HuH-7 (cell line): ENCODE measurements at regions not wholly inside any gene's neighbourhood (a gene's known extent, or its start where the extent isn't known, plus 50 kb on each side); places are given as distances from the start of the nearest gene placed in this dataset.
"Not testable (repeated sequence)": the region's sequence is repeated elsewhere in the genome, so short reads cannot be mapped to it uniquely, and the experiment has no call there.

Experiments used
- DNase-seq: peaks from one replicate; pipeline ENCODE4 v3.0.0; 2011; ENCODE audit warnings: low spot score

- no peak for DNase-seq
These were observed 476.8 kb downstream of the CBLN4 start for GRCh38 chr20:55528482-55528881.

- no peak for DNase-seq
These were observed 483.0 kb downstream of the CBLN4 start for GRCh38 chr20:55522296-55522815.

DNA sequence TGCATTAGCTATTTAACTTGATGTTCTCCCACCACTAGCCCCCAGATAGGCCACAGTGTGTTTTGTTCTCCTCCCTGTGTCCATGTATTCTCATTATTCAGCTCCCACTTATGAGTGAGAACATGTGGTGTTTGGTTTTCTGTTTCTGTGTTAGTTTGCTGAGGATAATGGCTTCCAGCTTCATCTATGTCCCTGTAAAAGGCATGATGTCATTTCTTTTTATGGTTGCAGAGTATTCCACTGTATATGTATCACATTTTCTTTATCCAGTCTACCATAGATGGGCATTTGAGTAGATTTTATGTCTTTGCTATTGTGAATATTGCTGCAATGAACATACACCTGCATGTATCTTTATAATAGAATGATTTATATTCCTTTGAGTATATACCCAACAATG, 487.7 kb downstream of the CBLN4 start:
- DNase-seq = not testable (repeated sequence)

DNA sequence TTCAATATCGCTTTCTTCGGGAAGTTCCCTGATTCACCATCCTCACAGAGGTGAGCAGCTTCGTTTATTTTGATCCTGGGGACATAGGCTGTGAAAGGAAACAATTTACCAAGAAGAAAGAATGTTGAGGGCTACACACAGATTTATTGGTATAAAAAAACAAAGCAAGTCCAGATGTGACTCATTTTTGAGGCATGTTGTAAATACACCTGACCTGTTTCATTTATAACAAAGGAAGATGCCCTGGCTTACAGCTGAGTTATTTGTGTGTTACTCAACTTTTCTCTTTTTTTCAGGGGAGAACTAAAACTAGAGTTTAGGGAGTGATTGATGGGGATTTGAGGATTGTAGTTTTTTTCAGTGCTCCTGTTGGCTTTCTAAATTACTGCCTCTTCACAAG, 489.5 kb downstream of the CBLN4 start:
- no peak for DNase-seq

GRCh38 chr20:55514531-55514930, 490.8 kb downstream of the CBLN4 start:
- no peak for DNase-seq

GRCh38 chr20:55513954-55514353, 491.4 kb downstream of the CBLN4 start:
- DNase-seq = no peak

DNA sequence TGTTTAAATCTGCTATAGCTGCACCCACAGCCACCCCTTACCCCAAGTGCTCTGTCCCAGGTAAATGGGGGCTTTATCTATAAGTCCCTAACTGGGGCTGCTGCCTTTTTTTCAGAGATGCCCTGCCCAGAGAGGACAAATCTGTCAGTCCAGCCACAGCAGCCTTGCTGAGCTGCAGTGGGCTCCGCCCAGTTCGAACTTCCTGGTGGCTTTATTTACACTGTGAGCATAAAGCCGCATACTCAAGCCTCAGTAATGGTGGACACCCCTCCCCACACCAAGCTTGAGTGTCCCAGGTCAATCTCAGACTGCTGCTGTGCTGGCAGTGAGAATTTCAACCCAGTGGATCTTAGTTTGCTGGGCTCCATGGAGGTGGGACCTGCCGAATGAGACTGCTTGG, 505.2 kb downstream of the CBLN4 start:
- no peak for DNase-seq

DNA sequence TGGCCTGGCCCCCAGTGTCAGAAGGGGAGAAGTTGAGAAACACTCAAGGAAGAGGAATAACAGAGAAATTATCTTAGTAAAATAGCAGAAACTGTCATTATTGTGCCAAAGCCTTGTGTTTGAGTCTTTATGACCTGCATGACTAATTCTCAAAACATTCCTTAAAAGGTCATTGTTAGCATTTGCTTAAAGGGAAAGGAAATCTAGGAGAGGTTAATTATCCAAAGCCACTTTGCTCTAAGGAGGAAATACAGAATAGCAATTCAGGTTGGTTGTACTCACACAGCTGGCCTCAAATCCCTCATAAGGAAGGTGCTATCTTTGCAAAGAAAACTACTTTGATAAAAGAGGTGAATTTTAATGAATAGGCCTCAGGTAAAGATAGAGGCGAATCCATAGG, 516.7 kb downstream of the CBLN4 start:
- DNase-seq = no peak

DNA sequence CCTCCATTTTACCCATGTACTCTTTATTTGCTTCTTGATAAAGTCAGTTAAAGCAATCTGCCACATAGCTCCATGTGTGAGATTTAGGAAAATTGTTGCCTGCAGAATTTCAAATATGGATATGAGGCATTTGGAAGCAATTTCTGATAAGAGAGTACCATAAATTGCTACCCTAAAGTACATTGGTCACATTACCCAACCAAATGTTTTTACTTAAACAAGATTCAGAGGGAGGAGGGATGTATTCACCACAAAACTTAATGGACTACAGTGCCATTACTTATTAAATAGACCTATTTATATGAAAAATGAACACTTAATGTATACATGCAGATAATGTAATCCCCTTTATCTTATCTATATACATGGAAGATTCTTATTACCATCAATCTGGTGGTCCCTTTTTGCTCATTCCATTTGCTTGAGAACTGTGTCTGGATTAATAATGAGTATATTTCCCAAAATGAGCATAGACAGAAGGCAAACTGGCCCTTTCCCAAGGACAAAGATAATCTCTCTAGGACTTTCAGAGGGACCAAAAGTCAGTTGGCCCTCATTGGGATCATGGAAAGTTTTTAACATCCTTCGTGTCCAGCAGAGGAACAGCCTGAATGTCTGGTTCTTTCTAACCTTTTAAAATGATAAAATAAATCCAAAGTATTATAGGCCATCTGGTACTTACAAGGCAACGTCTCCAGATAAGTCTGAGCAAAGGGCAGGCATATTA, 526.4 kb downstream of the CBLN4 start:
- no peak for DNase-seq

DNA sequence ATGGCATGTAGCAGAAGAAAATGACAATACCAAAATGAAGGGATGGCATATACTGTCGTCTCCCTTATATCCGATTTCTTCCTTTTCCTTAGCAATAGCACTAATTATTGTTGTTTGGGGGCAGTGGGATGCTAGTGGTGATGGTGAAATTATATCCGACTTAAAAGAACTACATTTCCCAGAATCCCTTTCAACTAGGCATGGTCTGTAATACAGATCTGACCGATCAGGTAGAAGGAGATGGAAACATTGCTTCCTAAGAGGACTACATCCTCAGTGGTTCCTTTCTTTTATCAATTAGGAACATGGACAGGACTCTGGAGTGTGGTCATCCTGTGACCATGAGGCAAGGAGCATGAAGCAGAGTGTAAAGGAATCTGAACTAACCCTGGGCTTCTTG, 532.6 kb downstream of the CBLN4 start:
- DNase-seq = no peak

DNA sequence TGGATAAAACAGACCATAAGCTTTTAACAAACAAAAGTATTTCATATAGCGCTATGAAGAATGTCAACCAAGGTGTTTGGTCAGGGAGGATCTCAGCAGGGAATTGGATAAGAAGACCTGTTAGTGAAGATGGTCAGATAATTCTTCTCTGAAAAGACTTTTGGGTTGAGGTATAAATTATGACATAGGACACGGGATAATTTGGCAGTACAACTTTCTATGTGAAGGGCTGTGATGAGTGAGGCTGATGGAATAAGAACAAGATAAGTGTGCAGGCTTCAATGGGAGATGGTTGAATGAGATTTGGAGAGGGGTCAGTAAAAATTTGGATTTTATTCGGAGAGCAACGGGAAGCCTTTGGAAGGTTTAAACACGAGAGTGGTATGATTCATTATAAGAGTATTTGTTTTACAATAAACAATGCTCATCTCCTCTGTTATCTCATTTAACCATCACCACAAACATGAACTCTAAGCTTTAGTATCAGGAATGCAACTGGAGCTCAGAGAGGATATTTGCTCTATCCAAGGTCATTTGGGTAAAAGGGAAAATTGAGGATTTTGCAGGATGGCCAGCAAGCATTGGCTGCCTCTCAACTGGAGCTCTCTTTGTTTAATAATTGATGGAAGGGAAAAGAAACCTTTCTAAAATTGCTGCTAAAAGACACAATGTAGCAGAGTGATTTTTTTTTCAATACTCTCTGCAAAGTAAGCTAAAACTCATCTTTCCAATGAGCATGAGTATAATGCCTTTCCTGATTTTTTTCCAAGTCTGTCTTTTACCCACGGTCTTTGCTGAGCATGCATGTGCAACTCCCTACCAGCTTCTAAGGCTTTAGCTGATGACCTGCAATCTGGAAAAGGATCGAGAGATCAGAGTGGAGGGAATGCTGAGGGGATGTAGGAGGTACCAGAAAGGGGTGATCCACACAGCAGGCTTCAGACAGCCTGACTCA, 534.0 kb downstream of the CBLN4 start:
- no peak for DNase-seq

- no peak for DNase-seq
These were observed 536.2 kb downstream of the CBLN4 start for GRCh38 chr20:55469074-55469473.

GRCh38 chr20:55461519-55461918, 543.8 kb downstream of the CBLN4 start:
- DNase-seq = no peak

DNA sequence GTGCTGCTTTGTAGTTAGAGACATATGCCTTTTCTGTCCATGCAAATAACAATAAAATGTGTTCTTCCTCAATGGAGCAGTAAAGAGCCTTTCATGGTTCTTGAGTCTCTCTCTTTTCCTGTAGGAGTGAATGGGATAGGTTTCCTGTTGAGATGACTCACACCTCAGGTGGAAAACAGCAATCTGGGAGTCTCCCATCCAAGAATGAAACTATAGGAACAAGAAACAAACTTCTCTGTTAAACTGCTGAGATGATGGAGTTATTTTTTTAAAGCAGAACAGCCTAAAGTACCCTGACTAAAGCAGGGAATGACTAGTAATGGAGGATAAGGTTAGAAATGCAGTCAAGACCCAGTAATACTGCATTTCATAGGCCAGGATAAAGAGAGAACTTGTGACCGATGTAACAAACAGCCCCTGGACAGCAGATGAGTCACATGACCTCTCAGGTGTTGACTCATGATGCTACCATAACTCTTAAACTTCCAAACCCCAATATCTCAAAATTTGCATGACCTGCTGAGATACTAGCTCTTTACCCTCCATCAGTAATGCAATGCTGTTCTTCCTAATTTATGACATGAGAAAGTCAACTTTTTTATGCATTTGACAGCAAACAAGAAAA, 548.9 kb downstream of the CBLN4 start:
- no peak for DNase-seq

- no peak for DNase-seq
These were observed 556.2 kb downstream of the CBLN4 start for GRCh38 chr20:55449091-55449490.

DNA sequence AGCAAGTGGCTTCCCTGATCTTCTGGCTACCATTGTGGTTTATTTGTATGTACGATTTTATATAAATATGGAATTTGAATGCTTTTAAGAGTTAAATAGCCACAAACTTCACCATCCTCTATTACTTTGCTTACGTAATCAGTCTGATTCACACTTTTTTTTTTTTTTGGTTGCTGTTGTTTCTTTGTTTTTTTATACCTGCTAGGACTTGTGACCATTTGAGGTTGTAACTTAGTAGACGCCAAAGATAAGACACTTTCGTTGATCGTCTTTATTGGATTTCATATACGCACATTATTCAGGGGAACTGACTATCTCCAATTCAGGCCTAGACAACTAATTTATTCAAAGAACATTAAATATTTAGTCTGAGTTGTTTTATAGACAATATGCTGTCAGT, 559.0 kb downstream of the CBLN4 start:
- no peak for DNase-seq

- no peak for DNase-seq
These were observed 566.2 kb downstream of the CBLN4 start for GRCh38 chr20:55439070-55439469.

- no peak for DNase-seq
These were observed 567.4 kb downstream of the CBLN4 start for GRCh38 chr20:55437798-55438415.

DNA sequence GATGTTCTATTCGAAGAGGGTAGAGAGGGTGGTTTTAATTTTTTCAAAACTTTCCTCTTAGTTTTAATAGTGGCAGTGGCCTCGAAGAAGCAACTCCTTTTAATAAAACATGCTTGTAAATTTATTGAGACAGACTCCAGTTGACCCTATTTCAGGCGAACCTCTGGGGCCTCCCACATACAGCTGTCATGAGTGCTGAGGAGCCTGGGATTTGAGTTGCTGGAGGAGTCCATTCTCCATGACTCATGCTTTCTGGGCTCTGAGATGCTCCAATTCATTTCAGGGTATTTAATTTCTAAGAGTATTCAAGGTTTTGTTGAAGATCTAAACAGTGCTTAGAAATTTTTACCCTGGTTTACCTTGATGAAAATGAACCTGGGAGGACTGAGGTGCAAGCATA, 580.4 kb downstream of the CBLN4 start:
- no peak for DNase-seq

GRCh38 chr20:55424476-55424875, 580.8 kb downstream of the CBLN4 start:
- DNase-seq = no peak

DNA sequence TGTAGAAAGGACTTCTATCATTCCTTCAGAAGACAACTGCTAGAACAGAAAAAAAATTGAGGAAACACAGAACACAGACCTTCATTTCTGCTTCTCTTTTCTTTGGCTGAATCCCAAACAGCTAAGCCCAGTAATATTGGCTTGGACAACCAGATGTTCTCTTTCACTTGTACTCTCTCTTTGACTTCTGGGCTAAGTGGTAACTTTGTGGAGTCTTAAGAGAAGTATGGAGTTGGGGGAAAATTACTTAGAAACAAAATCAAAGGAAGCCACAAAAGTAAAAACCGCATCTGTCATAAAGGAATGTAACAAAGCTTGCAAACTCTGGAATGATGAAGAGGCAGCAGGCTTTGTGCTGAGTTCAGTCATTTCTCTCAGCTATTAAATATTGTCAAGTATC, 587.5 kb downstream of the CBLN4 start:
- no peak for DNase-seq

- DNase-seq = no peak
These were observed 589.7 kb downstream of the CBLN4 start for GRCh38 chr20:55415567-55416142.
